Peyer's patch (tissue), 4 donors: ENCODE measurements at regions not wholly inside any gene's neighbourhood (a gene's known extent, or its start where the extent isn't known, plus 50 kb on each side); places are given as distances from the start of the nearest gene placed in this dataset.

Experiments used
- CTCF ChIP-seq, 6 experiments: fragments of 450-650 bp in 4 of 6; fragments of 200-600 bp in 2 of 6; sonication (generic) in 1 of 6; IDR thresholded peaks; one replicate each; pipeline ENCODE4 v1.5.1; 2017 to 2019; ENCODE audit warnings: antibody characterized with exemption in 6 of 6, mild to moderate bottlenecking in 3 of 6, moderate library complexity in 1 of 6
- POLR2A ChIP-seq, 2 donors: fragments of 450-650 bp; IDR thresholded peaks; one replicate each; pipeline ENCODE4 v1.5.1; 2017; ENCODE audit warnings: antibody characterized with exemption in 2 of 2, mild to moderate bottlenecking in 2 of 2, moderate library complexity in 2 of 2

GRCh38 chr5:68465934-68466551 lies 250.5 kb downstream of the PIK3R1 start:
- TF ChIP-seq CTCF (IDR thresholded peaks at IDR 0.05), result no peak
- no peak for TF ChIP-seq POLR2A (IDR thresholded peaks at IDR 0.05)
